Eye (tissue), 1 donor: ENCODE measurements at regions not wholly inside any gene's neighbourhood (a gene's known extent, or its start where the extent isn't known, plus 50 kb on each side); places are given as distances from the start of the nearest gene placed in this dataset.

Experiments
- DNase-seq: peaks from one replicate; pipeline ENCODE4 v3.0.0-alpha.2; 2015

- no peak for DNase-seq
These were observed 306.6 kb upstream of the ARRDC4 start for GRCh38 chr15:97653896-97654295.

- DNase-seq = peak; percentile 17
These were observed 305.9 kb upstream of the ARRDC4 start for GRCh38 chr15:97654481-97655076.

- DNase-seq = no peak
These were observed 298.7 kb upstream of the ARRDC4 start for GRCh38 chr15:97661796-97662195.

- no peak for DNase-seq
These were observed 287.9 kb upstream of the ARRDC4 start for GRCh38 chr15:97672586-97672985.

GRCh38 chr15:97678656-97679055, 281.8 kb upstream of the ARRDC4 start:
- no peak for DNase-seq

GRCh38 chr15:97679106-97679688, 281.3 kb upstream of the ARRDC4 start:
- no peak for DNase-seq

GRCh38 chr15:97680606-97681220, 279.8 kb upstream of the ARRDC4 start:
- no peak for DNase-seq

GRCh38 chr15:97683831-97684230, 276.7 kb upstream of the ARRDC4 start:
- no peak for DNase-seq

DNA sequence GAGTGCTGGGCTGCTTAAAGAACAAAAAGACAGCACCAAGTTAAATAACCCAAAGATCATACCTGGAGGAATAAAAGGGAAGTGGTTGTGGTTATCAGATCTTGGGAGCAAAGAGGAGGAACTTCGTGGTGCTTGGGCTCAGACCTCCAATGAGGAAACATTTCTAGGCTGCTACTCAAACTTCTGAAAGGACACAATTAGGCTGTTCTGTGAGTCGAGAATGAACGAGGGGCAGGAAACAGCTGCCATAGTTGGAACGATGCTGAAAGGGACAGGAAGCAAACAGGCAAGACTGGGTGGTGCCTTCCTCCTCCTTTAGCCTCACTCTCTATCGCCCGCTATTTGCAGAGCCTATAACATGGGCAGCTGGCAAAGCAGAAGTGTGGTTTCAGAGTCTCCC, 276.3 kb upstream of the ARRDC4 start:
- no peak for DNase-seq

GRCh38 chr15:97686324-97686723, 274.2 kb upstream of the ARRDC4 start:
- no peak for DNase-seq

DNA sequence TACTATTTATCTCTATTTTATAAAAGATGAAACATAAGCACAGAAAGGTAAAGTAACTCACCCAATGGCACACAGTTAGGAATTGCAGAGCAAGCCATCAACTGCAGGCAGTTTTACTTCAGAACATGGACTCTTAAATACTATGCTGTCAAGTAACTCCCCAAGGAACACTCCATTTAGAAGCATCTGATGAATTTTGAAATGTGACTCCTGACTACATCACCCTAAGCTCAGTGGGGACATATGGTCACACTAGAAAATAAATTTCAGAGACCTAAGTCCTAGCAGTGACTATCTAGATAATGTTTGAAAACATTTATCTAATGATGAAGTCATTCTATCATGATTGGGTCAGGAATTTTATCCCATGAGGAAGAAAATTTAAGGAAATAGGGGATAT, 272.8 kb upstream of the ARRDC4 start:
- peak; percentile 7 for DNase-seq

GRCh38 chr15:97688177-97688576, 272.3 kb upstream of the ARRDC4 start:
- no peak for DNase-seq

- no peak for DNase-seq
These were observed 271.6 kb upstream of the ARRDC4 start for GRCh38 chr15:97688886-97689285.

DNA sequence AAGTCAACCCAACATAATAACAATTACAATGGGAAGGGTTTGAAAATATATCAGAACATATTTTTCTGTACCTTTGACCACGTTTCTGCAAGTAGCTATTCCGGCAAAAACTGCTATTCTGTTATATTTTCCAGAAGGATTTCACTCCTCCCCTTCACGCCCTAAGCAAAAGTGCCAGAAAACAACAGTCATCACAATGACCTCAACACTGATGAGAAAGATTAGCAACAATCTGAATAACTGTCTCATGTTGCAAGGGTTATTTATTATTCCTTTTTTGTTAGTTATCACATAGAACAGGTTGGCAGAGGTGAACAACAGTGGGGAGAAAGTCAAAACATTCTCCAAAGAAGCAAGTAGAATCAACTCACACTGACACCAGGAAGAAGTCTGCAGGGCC, 269.4 kb upstream of the ARRDC4 start:
- DNase-seq = no peak

DNA sequence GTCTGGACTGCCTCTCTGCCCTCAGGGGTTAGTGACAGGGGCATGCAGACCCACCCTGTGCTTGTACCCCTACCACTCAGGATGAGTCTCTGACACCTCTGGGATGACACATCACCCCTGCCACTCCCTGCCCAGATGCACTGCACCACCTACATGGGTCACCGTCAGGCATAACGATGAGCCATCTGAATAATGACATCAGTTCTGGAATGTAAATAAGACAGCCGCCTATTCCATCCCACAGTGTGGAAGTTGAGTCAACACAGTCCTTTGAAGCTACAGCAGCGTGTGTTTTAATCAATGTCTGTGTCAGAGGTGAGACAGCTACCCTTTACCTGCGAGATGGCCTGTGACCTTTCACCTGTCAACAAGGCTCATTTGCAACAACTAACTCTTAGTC, 268.7 kb upstream of the ARRDC4 start:
- DNase-seq = no peak

- peak; percentile 42 for DNase-seq
These were observed 268.0 kb upstream of the ARRDC4 start for GRCh38 chr15:97692301-97693015.

GRCh38 chr15:97694456-97694855, 266.0 kb upstream of the ARRDC4 start:
- DNase-seq = no peak

GRCh38 chr15:97703400-97703799, 257.1 kb upstream of the ARRDC4 start:
- DNase-seq = no peak

GRCh38 chr15:97706059-97706458, 254.4 kb upstream of the ARRDC4 start:
- DNase-seq = no peak

GRCh38 chr15:97708252-97708651, 252.3 kb upstream of the ARRDC4 start:
- peak; percentile 30 for DNase-seq

GRCh38 chr15:97712530-97712929, 248.0 kb upstream of the ARRDC4 start:
- no peak for DNase-seq

DNA sequence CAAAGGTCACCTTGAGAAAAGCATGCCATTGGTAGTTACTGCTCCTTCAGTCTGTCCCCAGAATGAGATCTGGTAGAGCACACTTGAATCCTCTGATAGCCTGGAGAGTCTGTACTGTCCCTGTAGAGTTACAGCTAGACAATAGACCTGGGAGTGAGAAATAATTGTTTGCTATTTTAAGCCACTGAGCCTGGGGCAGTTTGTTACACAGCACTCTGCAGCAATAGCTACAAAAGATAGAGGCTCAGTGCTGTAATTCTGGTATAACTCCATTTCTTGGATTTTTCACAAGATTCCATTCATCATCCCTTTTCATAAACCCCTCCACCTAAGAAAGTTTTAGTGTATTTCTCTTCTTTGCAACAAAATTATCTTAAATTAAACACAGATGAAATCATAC, 242.7 kb upstream of the ARRDC4 start:
- no peak for DNase-seq

DNA sequence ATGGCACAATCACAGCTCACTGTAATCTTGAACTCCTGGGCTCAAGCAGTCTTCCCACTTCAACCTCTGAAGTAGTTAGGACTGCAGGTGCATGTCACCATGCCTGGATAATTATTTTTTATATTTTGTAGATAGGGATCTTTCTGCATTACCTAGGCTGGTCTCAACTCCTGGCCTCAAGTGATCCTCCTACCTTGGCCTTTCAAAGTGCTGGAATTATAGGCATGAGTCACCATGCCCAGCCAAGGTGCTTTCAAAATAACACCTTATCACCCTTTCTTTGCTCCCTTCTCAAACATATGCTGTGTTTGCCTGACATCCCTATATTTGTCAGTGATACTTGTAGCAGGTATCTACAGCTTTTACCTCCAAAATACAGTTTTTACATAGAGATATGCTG, 242.0 kb upstream of the ARRDC4 start:
- no peak for DNase-seq

DNA sequence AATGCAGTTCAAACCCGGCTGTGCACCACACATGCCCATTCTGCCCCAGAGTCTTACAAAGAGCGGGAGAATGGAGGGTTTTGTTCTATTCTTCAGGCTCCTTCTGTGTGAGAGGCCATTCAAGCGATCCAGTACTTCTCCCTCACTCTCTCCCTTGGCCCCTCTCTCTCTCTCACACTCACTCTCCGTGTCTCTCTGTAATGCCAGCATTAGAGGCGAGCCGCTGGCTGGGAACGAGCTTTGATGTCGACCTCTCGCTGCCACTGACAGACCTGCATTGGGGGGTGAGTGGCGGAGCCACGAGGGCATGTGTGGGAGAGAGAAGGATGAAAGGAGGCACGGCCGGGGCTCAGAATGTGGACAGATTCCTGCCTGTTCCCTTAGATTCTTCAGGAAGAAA, 231.7 kb upstream of the ARRDC4 start:
- peak; percentile 74 for DNase-seq
